ENCODE measurements at regions not wholly inside any gene's neighbourhood (a gene's known extent, or its start where the extent isn't known, plus 50 kb on each side); places are given as distances from the start of the nearest gene placed in this dataset.
A peak's percentile ranks its signal among the peaks of the same experiment; 100 is the strongest.

DNA sequence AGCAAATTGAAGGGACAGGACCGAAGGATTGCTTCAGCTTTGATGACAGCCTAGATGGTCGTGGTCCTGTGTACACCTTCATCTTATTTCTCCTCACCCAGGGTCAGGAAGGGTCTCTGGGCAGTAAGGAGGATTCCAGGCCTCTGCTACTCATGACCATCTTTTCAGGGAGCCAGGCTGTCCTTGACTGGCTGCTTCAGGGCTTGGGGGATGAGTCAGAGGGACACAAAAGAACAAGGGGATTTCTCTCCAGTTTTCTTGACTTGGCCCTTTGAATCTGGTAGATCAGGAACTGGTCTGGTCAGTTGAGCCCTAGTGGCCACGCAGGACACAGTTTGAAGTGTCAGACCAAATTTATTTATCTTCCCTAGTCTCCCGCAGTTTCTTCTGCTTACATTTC, 402.1 kb upstream of the CHD6 start:
- DNase-seq: no peak

DNA sequence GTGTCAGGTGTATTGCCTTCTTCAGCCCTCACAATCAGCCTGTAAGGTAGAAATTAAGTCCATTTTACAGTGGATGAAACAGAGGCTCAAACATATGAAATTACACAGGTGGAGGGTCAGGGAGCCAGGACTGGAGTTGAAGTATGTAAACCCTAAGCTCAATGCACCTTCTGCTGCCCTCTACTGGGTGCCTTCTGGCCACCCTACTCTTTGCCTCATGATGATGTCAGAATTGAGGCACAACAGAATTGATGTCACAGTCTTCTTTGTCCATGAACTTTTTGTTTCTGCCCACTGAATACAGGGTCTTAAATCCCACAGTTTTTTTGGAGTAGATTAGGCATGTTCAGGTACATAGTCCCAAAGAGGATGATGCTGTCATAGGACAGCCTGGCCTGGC, 400.8 kb upstream of the CHD6 start:
- DNase-seq: no peak

- no peak for DNase-seq
Measured at GRCh38 chr20:42010090-42010489, 391.9 kb upstream of the CHD6 start.

GRCh38 chr20:42007251-42007650, 389.1 kb upstream of the CHD6 start:
- DNase-seq: no peak

GRCh38 chr20:42005211-42005610, 387.0 kb upstream of the CHD6 start:
- no peak for DNase-seq

DNA sequence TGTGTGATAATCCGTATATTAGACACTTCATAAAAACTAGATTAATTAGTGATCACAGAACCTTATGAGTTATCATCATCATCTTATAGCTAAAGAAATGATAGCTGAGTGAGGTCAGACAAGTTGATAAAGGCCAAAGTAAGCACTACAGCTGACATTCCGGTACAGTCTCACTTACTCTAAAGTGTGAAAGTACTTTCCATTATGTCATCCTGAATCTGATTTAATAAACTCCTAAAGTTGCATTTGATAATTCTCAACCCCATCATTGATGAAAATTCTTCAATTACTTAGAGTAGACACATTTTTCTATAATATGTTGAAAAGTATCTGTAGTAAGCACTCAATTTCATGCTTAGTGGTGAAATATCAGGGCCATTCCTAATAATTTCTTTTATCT, 385.2 kb upstream of the CHD6 start:
- no peak for DNase-seq

GRCh38 chr20:41998539-41999341, 380.6 kb upstream of the CHD6 start:
- no peak for DNase-seq

DNA sequence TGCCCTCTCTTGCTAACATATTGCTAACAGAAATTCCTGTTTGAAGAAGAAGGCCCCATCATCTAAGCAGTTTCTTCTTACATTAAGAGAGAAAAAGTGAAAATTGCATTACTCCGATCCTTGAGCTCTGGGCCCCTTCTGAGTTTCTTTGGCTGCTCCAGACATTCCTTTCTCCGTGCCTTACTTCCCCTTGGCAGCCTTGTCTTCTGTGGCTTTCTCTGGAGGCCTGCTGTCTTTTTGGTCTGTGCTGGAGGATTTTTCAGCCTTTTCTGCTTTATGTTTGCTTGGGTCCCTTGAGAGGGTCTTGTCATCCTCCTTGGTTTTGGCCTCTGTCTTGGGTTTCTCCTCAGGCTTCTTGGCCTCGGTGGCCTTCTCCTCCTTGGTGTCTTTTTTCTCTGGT, 378.8 kb upstream of the CHD6 start:
- DNase-seq: no peak

- DNase-seq: no peak
Measured at GRCh38 chr20:41992481-41992880, 374.3 kb upstream of the CHD6 start.

GRCh38 chr20:41991412-41991811, 373.2 kb upstream of the CHD6 start:
- DNase-seq: no peak

GRCh38 chr20:41989935-41990635, 371.9 kb upstream of the CHD6 start:
- no peak for DNase-seq

DNA sequence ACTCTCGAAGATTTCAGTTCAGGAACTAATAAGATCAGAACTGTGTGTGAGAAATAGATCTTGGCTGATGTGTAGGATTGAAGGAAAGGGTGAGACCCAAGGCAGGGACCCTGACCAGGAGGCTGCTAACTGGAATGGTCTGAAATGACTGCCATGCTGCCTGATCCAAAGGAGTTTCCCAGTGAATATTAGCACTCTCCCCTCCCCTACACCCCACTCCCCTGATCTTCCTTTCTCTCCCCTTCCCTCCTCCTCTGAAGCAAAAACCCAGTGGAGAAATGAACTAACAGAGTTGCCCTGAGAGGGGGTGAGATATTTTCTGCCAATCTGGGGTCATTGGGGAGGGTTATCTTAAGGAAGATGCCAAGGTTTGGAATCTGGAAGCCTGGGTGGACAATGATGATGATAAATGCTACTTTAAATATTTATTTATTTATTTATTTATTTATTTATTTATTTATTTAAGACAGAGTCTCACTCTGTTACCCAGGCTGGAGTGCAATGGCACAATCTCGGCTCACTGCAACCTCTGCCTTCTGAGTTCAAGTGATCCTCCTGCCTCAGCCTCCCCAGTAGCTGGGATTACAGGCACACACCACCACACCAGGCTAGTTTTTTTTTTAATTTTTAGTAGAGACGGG, 371.0 kb upstream of the CHD6 start:
- DNase-seq: no peak

DNA sequence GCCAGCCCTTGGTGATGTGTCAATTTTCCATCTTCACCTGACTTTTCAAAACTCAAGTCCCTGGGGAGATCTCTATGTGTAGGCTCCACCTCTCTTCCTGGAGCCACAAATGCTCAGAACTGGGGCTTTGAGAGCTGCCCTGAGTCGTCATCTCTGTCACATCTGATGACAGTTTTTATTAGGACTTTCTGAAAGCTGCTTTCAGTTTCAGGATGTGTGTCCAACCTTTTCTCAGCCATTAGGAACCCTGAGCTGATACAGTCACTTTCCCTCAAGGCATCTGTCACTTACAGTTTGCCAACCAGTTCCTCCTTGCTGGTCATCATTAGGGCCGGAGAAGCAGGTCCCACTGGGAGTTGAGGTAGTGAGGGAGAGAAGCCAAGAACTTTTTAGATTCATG, 365.9 kb upstream of the CHD6 start:
- DNase-seq: no peak

DNA sequence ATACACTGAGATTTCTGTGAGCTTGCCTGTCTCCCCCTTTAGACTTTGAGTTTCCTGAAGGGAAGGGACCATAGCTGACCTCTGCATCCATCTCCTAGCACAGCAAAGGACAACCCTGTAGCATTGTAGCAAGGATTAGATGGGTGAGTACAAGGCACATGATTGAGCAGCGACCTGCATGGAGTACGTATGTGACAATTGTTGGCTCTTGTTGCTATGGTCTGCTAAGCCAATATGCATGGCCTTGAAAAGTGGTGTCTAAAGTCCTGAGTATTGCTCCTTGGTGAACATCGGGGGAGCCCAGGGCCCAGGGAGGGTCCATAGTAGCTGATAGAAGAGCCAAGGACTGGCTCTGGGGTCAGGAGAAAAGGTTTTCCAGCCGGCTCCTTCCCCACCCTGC, 365.0 kb upstream of the CHD6 start:
- DNase-seq: no peak

DNA sequence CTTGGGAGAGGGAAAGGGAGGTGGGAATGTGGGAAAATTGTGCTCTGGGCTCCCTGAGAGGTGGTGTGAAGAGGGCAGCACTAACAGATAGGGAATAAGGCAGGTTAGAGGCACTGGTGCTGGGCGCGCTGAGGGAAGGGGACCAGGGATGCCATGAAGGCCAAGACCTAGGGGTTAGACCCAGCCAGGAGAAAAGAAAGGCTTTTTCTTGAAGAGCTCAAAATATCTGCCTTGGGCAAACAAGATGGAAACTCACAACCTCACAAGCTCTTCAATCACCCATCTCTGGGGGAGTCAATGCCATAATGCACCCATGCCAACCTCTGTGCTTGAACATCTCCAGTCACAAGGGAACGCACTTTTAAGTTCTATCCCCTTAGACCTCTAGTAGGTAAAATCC, 363.6 kb upstream of the CHD6 start:
- DNase-seq: no peak

DNA sequence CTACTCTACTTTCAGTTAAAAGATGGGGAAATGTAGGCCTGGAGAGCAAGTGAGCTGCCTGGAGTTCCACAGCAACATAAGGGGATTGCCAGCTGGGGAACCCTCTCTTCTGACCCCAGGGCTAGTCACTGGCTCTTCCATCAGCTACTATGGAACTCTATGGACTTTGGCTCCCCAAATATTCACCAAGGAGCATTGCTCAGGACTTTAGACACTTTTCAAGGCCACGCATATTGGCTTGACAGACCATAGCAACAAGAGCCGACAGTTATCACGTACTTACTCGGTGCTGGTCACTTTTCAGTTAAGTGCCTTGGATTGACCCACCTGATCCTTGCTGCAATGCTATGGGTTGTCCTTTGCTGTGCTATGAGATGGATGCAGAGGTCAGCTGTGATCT, 360.7 kb upstream of the CHD6 start:
- no peak for DNase-seq

GRCh38 chr20:41978246-41978790, 360.1 kb upstream of the CHD6 start:
- no peak for DNase-seq

DNA sequence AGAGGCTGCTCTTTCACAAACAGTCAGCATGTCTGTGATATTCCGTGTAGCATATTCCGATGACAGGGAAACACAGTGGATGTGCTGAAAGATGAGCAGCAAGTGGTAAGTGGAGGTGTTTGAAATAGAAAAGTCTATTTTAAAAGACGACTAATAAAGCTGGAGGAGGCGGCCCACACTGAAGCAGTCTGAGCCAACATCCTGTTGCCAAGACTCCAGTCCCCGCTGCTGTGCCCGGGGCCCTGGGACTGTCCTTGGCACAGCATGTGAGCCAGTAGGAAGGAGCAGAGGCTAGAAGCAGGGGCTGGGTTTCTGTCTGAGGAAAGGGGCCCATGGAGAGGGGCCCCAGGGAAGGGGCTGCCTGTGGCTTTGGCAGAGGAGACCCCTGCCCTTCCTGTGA, 351.5 kb upstream of the CHD6 start:
- DNase-seq: no peak

GRCh38 chr20:41960166-41960565, 342.0 kb upstream of the CHD6 start:
- no peak for DNase-seq

DNA sequence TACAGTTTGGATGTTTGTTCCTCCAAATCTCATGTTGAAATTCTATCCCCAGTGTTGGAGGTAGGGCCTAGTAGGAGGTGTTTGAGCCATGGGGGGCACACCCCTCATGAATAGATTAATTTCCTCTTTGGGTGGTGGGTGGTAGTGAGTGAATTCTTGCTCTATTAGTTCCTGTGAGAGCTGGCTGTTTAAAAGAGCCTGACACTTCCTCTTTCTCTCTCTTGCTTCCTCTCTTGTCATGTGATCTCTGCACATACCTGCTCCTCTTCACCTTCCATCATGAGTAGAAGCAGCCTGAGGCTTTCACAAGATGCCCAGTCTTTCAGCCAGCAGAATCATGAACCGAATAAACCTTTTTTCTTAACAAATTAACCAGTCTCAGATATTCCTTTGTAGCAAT, 340.2 kb upstream of the CHD6 start:
- DNase-seq: no peak

- DNase-seq: peak in 1 of 5 experiments; percentile 13
Measured at GRCh38 chr20:41956338-41957074, 338.3 kb upstream of the CHD6 start.

DNA sequence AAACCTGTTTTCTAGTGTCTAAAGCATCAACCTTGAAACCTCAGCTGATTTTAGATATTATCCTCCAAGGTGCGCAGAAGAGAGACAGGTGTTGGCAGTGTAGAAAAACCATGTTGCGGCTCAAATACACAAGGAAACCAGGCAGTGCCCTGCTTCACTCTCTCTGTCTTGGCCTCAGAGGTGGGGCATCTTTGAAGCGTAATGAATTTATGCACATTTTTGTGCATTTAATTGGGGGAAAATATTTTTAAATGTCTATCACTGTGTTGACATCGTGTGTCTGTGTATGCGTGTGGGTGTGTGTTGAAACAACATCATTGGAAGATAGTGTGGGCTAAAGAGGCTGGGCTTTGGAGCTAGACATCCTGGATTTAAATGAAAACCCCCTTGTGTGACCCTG, 334.0 kb upstream of the CHD6 start:
- no peak for DNase-seq

DNA sequence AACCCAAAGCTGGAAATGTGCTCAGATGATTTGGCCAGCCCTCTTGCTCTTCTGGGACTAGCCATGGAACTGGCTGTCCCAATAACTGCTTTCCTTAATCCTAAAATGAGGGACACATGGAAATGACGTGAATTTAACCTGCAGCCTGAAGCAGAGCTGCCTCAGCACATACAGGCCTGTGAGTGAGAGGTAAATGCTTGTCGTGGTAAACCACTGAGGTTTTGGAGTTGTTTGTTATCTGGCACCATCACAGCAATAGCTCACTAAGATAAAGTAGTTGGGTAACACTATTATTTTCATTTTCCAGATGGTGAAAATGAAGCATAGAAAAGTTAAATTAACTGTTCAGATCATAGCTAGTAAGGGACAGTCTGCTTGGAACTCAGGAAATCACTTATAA, 333.4 kb upstream of the CHD6 start:
- DNase-seq: peak in 1 of 5 experiments; percentile 74

Measured in T-helper 2 cell (primary cell).